ENCODE measurements at regions not wholly inside any gene's neighbourhood (a gene's known extent, or its start where the extent isn't known, plus 50 kb on each side); places are given as distances from the start of the nearest gene placed in this dataset.

- no peaks in the 10 kb centered on the region for H3K9me3 ChIP-seq
- no peaks in the 10 kb centered on the region for H3K36me3 ChIP-seq
- no peaks in the 10 kb centered on the region for H3K27me3 ChIP-seq (replicated peaks; ENCODE audit: insufficient read depth)
- H3K27ac ChIP-seq = no peak overlapping the region
- DNase-seq (ENCODE audit: low spot score) = no peak
- no peaks in the 10 kb centered on the region for H3K4me1 ChIP-seq (replicated peaks)
- H3K4me3 ChIP-seq = no peak overlapping the region
- intact Hi-C loops (cut with DNase I) = no loop called here
- TF ChIP-seq CTCF (IDR thresholded peaks at IDR 0.05) (no peak), POLR2AphosphoS5 (IDR thresholded peaks at IDR 0.05) (no peak), POLR2A (IDR thresholded peaks at IDR 0.05) (no peak)
- 70% methylated on average over 5 of the region's 5 CpGs for WGBS
Measured at GRCh38 chr11:25593221-25593620, 738.7 kb upstream of the ANO3 start.

GRCh38 chr11:25596701-25597100 is 735.2 kb upstream of the ANO3 start:
- Histone ChIP-seq H3K4me1 (replicated peaks) (no peaks in the 10 kb centered on the region), H3K27me3 (replicated peaks; ENCODE audit: insufficient read depth) (no peaks in the 10 kb centered on the region), H3K27ac (no peak overlapping the region), H3K36me3 (no peaks in the 10 kb centered on the region), H3K4me3 (no peak overlapping the region), H3K9me3 (no peaks in the 10 kb centered on the region)
- 76% methylated on average over 3 of the region's 3 CpGs for WGBS
- intact Hi-C loops (cut with DNase I) = no loop called here
- TF ChIP-seq CTCF (IDR thresholded peaks at IDR 0.05) (no peak), POLR2A (IDR thresholded peaks at IDR 0.05) (no peak), POLR2AphosphoS5 (IDR thresholded peaks at IDR 0.05) (no peak)
- no peak for DNase-seq (ENCODE audit: low spot score)

- TF ChIP-seq POLR2A (IDR thresholded peaks at IDR 0.05) (no peak), POLR2AphosphoS5 (IDR thresholded peaks at IDR 0.05) (no peak), CTCF (IDR thresholded peaks at IDR 0.05) (no peak)
- Histone ChIP-seq H3K4me3 (no peak overlapping the region), H3K9me3 (no peaks in the 10 kb centered on the region), H3K36me3 (no peaks in the 10 kb centered on the region), H3K4me1 (replicated peaks) (no peaks in the 10 kb centered on the region), H3K27me3 (replicated peaks; ENCODE audit: insufficient read depth) (no peaks in the 10 kb centered on the region), H3K27ac (no peak overlapping the region)
- WGBS = 31% methylated on average over 2 of the region's 2 CpGs
- no peak for DNase-seq (ENCODE audit: low spot score)
- intact Hi-C loops (cut with DNase I) = no loop called here
Measured at GRCh38 chr11:25597696-25598095, 734.2 kb upstream of the ANO3 start.

- Histone ChIP-seq H3K4me1 (replicated peaks) (no peaks in the 10 kb centered on the region), H3K27me3 (replicated peaks; ENCODE audit: insufficient read depth) (no peaks in the 10 kb centered on the region), H3K27ac (no peak overlapping the region), H3K9me3 (no peaks in the 10 kb centered on the region), H3K4me3 (no peak overlapping the region), H3K36me3 (no peaks in the 10 kb centered on the region)
- WGBS = 61% methylated on average over 2 of the region's 2 CpGs
- intact Hi-C loops (cut with DNase I) = no loop called here
- TF ChIP-seq POLR2AphosphoS5 (IDR thresholded peaks at IDR 0.05) (no peak), POLR2A (IDR thresholded peaks at IDR 0.05) (no peak), CTCF (IDR thresholded peaks at IDR 0.05) (no peak)
- no peak for DNase-seq (ENCODE audit: low spot score)
Measured at GRCh38 chr11:25602149-25602548, 729.8 kb upstream of the ANO3 start.

- Histone ChIP-seq H3K4me3 (no peak overlapping the region), H3K27ac (no peak overlapping the region), H3K27me3 (replicated peaks; ENCODE audit: insufficient read depth) (no peaks in the 10 kb centered on the region), H3K36me3 (no peaks in the 10 kb centered on the region), H3K9me3 (no peaks in the 10 kb centered on the region), H3K4me1 (replicated peaks) (no peaks in the 10 kb centered on the region)
- DNase-seq (ENCODE audit: low spot score) = no peak
- TF ChIP-seq POLR2AphosphoS5 (IDR thresholded peaks at IDR 0.05) = no peak
- TF ChIP-seq CTCF (IDR thresholded peaks at IDR 0.05) = no peak
- TF ChIP-seq POLR2A (IDR thresholded peaks at IDR 0.05) = no peak
- 94% methylated on average over 2 of the region's 2 CpGs for WGBS
- intact Hi-C loops (cut with DNase I) = no loop called here
Measured at GRCh38 chr11:25602959-25603358, 729.0 kb upstream of the ANO3 start.
